Neural progenitor cell (in vitro differentiated cells): ENCODE measurements at regions not wholly inside any gene's neighbourhood (a gene's known extent, or its start where the extent isn't known, plus 50 kb on each side); places are given as distances from the start of the nearest gene placed in this dataset.

Experiments used
- DNase-seq: peaks from one replicate; pipeline ENCODE4 v3.0.0-alpha.2; 2016; ENCODE audit warnings: low spot score
- H2AFZ ChIP-seq: fragments of 200-600 bp; sonication (generic); replicated peaks from 2 replicates; pipeline ENCODE4 v1.6.1; 2016; ENCODE audit warnings: antibody characterized with exemption
- H3F3A ChIP-seq: fragments of 200-600 bp; sonication (generic); 2 replicates; pipeline ENCODE4 v1.6.1; 2016; ENCODE audit warnings: antibody characterized with exemption, low read depth
- H3K27ac ChIP-seq: fragments of 200-600 bp; sonication (generic); 2 replicates; pipeline ENCODE4 v1.5.1; 2016; ENCODE audit warnings: mild to moderate bottlenecking
- H3K27me3 ChIP-seq: fragments of 200-600 bp; sonication (generic); 2 replicates; pipeline ENCODE4 v1.6.1; 2016; ENCODE audit warnings: mild to moderate bottlenecking, moderate library complexity
- H3K36me3 ChIP-seq: fragments of 200-600 bp; sonication (generic); 2 replicates; pipeline ENCODE4 v1.5.1; 2016
- H3K4me1 ChIP-seq: fragments of 200-600 bp; sonication (generic); 2 replicates; pipeline ENCODE4 v1.6.1; 2016; ENCODE audit warnings: mixed run types
- H3K4me2 ChIP-seq: fragments of 200-600 bp; sonication (generic); 2 replicates; pipeline ENCODE4 v1.6.1; 2016
- H3K4me3 ChIP-seq: fragments of 200-600 bp; sonication (generic); 2 replicates; pipeline ENCODE4 v1.5.1; 2016
- H3K79me2 ChIP-seq: fragments of 200-600 bp; sonication (generic); 2 replicates; pipeline ENCODE4 v1.6.1; 2016; ENCODE audit warnings: low read depth
- H3K9ac ChIP-seq: fragments of 200-600 bp; sonication (generic); 2 replicates; pipeline ENCODE4 v1.6.1; 2016
- H3K9me3 ChIP-seq: fragments of 200-600 bp; sonication (generic); 2 replicates; pipeline ENCODE4 v1.5.1; 2016; ENCODE audit warnings: low read depth
- H4K20me1 ChIP-seq: fragments of 200-600 bp; sonication (generic); 2 replicates; pipeline ENCODE4 v1.6.1; 2016; ENCODE audit warnings: low read depth
- H3K27ac Mint-ChIP-seq: 3 replicates; pipeline ENCODE4 v1.8.0; 2021; ENCODE audit warnings: mixed read lengths
- H3K27me3 Mint-ChIP-seq: 2 replicates; pipeline ENCODE4 v1.8.0; 2022; ENCODE audit warnings: low read depth, mild to moderate bottlenecking, inconsistent platforms, moderate library complexity, mixed read lengths; ENCODE audit not compliant: insufficient read depth
- H3K36me3 Mint-ChIP-seq: 3 replicates; pipeline ENCODE4 v1.8.0; 2021; ENCODE audit warnings: mixed read lengths
- H3K4me1 Mint-ChIP-seq: 3 replicates; pipeline ENCODE4 v1.8.0; 2021; ENCODE audit warnings: mixed read lengths
- H3K4me3 Mint-ChIP-seq: 3 replicates; pipeline ENCODE4 v1.8.0; 2021; ENCODE audit warnings: mild to moderate bottlenecking, moderate library complexity, mixed read lengths
- H3K9me3 Mint-ChIP-seq: 3 replicates; pipeline ENCODE4 v1.8.0; 2020; ENCODE audit warnings: mixed read lengths
- CTCF ChIP-seq: fragments of 200-600 bp; sonication (generic); IDR thresholded peaks from 2 replicates; pipeline ENCODE4 v1.5.1; 2017; ENCODE audit warnings: antibody characterized with exemption, mild to moderate bottlenecking
- EZH2 ChIP-seq: fragments of 200-600 bp; sonication (generic); IDR thresholded peaks from 2 replicates; pipeline ENCODE4 v1.6.1; 2017; ENCODE audit warnings: antibody characterized with exemption, mild to moderate bottlenecking, moderate library complexity
- EZH2phosphoT487 ChIP-seq: fragments of 200-600 bp; sonication (generic); IDR thresholded peaks from 2 replicates; pipeline ENCODE4 v1.6.1; 2017; ENCODE audit warnings: antibody characterized with exemption

- no peaks in the 10 kb centered on the region for H3K36me3 Mint-ChIP-seq
Observed at GRCh38 chrX:39174772-39175417, 373.6 kb downstream of the MID1IP1 start.

DNA sequence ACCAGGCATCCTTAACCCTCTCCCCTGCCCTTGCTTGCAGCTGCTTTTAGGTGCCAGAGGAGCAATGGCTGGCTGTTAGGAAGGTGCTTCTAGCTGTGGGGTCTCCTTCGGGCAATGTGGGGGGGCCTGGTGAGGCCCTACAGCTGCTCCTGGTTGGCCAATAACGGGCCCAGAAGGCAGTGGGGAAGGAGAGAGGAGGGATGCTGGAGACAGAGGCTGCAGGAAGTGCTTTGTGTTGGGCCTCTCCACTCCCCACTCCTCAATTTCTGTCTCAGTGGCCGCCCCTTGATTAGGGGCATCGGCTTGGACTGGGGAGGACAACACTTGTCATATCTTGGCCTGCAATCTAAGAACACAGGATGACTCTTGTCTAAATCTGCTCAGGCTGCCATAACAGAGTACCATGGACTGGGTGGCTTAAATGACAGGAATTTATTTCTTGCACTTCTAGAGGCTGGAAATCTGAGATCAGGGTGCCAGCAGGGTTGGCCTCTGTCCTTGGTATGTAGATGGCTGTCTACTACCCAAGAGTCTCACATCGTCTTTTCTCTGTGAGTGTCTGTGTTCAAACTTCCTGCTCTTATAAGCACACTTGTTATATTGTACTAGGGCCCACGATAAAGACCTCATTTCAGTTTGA lies 374.3 kb downstream of the MID1IP1 start:
- H3K27ac Mint-ChIP-seq = no peak overlapping the region
- Histone ChIP-seq H3K36me3 (no peaks in the 10 kb centered on the region), H3K9me3 (peaks cover 6% of the 10 kb centered on the region), H2AFZ (no peak overlapping the region), H3K4me1 (no peaks in the 10 kb centered on the region), H3K79me2 (no peaks in the 10 kb centered on the region), H3K4me2 (no peak overlapping the region), H3K27me3 (no peaks in the 10 kb centered on the region), H3K27ac (no peak overlapping the region), H4K20me1 (no peaks in the 10 kb centered on the region), H3K4me3 (no peak overlapping the region), H3F3A (no peaks in the 10 kb centered on the region), H3K9ac (no peak overlapping the region)
- no peaks in the 10 kb centered on the region for H3K36me3 Mint-ChIP-seq
- TF ChIP-seq EZH2 (no peak), CTCF (no peak), EZH2phosphoT487 (no peak)
- no peaks in the 10 kb centered on the region for H3K4me1 Mint-ChIP-seq
- H3K27me3 Mint-ChIP-seq = peaks cover 4% of the 10 kb centered on the region
- no peak overlapping the region for H3K4me3 Mint-ChIP-seq
- DNase-seq = no peak
- peaks cover 2% of the 10 kb centered on the region for H3K9me3 Mint-ChIP-seq

More at GRCh38 chrX:39174772-39175417, 373.6 kb downstream of the MID1IP1 start:
- H3K36me3 ChIP-seq = no peaks in the 10 kb centered on the region
- no peaks in the 10 kb centered on the region for H3K27me3 ChIP-seq
- no peaks in the 10 kb centered on the region for H3K79me2 ChIP-seq
- no peak overlapping the region for H2AFZ ChIP-seq
- Mint-ChIP-seq H3K4me1 (no peaks in the 10 kb centered on the region), H3K27ac (no peak overlapping the region), H3K27me3 (peaks cover 4% of the 10 kb centered on the region), H3K9me3 (peaks cover 2% of the 10 kb centered on the region), H3K4me3 (no peak overlapping the region)
- TF ChIP-seq EZH2 (no peak), EZH2phosphoT487 (no peak), CTCF (no peak)
- H3F3A ChIP-seq = no peaks in the 10 kb centered on the region
- no peak overlapping the region for H3K9ac ChIP-seq
- no peak for DNase-seq
- H3K9me3 ChIP-seq = peaks cover 4% of the 10 kb centered on the region
- H3K4me1 ChIP-seq = no peaks in the 10 kb centered on the region
- H3K4me3 ChIP-seq = no peak overlapping the region
- H3K4me2 ChIP-seq = no peak overlapping the region
- H3K27ac ChIP-seq = no peak overlapping the region
- no peaks in the 10 kb centered on the region for H4K20me1 ChIP-seq

DNA sequence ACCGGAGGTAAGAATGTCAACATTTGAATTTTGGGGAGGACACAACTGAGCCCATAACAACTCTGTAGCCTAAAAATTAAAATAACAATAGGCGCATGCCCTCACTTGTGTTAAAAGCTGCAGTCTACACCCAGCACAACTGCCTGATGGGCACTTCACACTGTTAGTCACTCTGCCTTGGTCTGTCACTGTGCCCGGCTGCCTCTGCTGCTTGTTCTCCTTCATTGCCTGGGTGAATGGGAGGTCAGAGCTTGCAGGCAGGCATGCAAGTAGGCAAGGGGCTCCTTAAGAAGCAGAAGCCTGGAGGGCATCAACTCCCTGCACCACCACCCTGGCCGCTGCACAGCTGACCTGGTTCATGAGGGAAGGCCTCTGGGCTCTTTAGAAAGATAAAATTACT lies 374.8 kb downstream of the MID1IP1 start:
- no peak for TF ChIP-seq EZH2
- H3K27me3 ChIP-seq = no peaks in the 10 kb centered on the region
- H3K27ac Mint-ChIP-seq = no peak overlapping the region

DNA sequence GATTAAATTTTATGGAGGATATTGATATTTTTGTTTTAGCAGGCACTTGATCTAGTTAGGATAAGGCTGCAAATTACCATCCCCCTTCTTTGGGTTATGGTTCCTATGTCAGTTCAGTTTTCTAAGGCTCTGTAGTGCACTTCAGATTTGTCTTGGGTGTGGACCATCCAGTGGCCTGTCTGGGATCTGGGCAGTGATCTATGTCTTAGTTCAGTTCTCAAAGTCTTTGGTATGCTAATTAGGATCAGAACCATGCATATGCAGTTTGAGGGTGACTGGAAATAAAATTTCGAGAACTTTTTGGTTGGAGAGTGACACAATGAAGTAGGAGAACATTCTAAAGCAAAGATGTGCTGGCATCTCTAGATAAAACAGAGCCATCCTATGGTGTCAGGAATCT lies 388.2 kb downstream of the MID1IP1 start:
- Histone ChIP-seq H3K9me3 (peaks cover 4% of the 10 kb centered on the region), H3K36me3 (no peaks in the 10 kb centered on the region), H4K20me1 (no peaks in the 10 kb centered on the region), H3K79me2 (no peaks in the 10 kb centered on the region), H3F3A (no peaks in the 10 kb centered on the region), H3K4me1 (no peaks in the 10 kb centered on the region), H3K4me2 (no peak overlapping the region), H3K27ac (no peak overlapping the region), H3K27me3 (no peaks in the 10 kb centered on the region), H2AFZ (no peak overlapping the region), H3K4me3 (no peak overlapping the region), H3K9ac (no peak overlapping the region)
- Mint-ChIP-seq H3K36me3 (no peaks in the 10 kb centered on the region), H3K4me3 (no peak overlapping the region), H3K4me1 (no peaks in the 10 kb centered on the region), H3K9me3 (peaks cover 17% of the 10 kb centered on the region), H3K27ac (no peak overlapping the region), H3K27me3 (peaks cover 7% of the 10 kb centered on the region)
- TF ChIP-seq CTCF (no peak), EZH2phosphoT487 (no peak), EZH2 (no peak)
- no peak for DNase-seq

More for the DNA sequence above, 374.8 kb downstream of the MID1IP1 start:
- H3K4me1 ChIP-seq = no peaks in the 10 kb centered on the region
- no peak overlapping the region for H3K27ac ChIP-seq
- peaks cover 2% of the 10 kb centered on the region for H3K9me3 Mint-ChIP-seq
- H3K4me2 ChIP-seq = no peak overlapping the region
- DNase-seq = no peak
- H3K36me3 Mint-ChIP-seq = no peaks in the 10 kb centered on the region
- peaks cover 4% of the 10 kb centered on the region for H3K27me3 Mint-ChIP-seq
- H3K79me2 ChIP-seq = no peaks in the 10 kb centered on the region
- no peaks in the 10 kb centered on the region for H3F3A ChIP-seq
- no peak overlapping the region for H3K4me3 ChIP-seq
- H3K4me1 Mint-ChIP-seq = no peaks in the 10 kb centered on the region
- H2AFZ ChIP-seq = no peak overlapping the region
- H3K4me3 Mint-ChIP-seq = no peak overlapping the region
- no peaks in the 10 kb centered on the region for H3K36me3 ChIP-seq
- H3K9ac ChIP-seq = no peak overlapping the region
- H3K9me3 ChIP-seq = peaks cover 6% of the 10 kb centered on the region
- H4K20me1 ChIP-seq = no peaks in the 10 kb centered on the region
